GM23338 (cell line): ENCODE measurements at regions not wholly inside any gene's neighbourhood (a gene's known extent, or its start where the extent isn't known, plus 50 kb on each side); places are given as distances from the start of the nearest gene placed in this dataset.

Experiments
- ATAC-seq: fragments of 200-7000 bp; cut with Tn5 transposase; 3 replicates; pipeline ENCODE4 v1.9.1; 2020
- DNase-seq: peaks from one replicate; pipeline ENCODE4 v3.0.0-alpha.2; 2015; ENCODE audit warnings: low spot score
- H2AFZ ChIP-seq: fragments of 200-600 bp; sonication (generic); 2 replicates; pipeline ENCODE4 v1.8.0; 2016; ENCODE audit warnings: antibody characterized with exemption, mild to moderate bottlenecking, moderate library complexity
- H3F3A ChIP-seq: fragments of 200-600 bp; sonication (generic); replicated peaks from 2 replicates; pipeline ENCODE4 v1.8.0; 2017; ENCODE audit warnings: antibody characterized with exemption, mixed run types, low read depth
- H3K27ac ChIP-seq: fragments of 200-600 bp; sonication (generic); 2 replicates; pipeline ENCODE4 v1.6.1; 2016; ENCODE audit warnings: low read depth
- H3K27me3 ChIP-seq: fragments of 200-600 bp; sonication (generic); 2 replicates; pipeline ENCODE4 v1.8.0; 2016; ENCODE audit warnings: mild to moderate bottlenecking, mixed run types, moderate library complexity; ENCODE audit not compliant: insufficient read depth
- H3K36me3 ChIP-seq: fragments of 200-600 bp; sonication (generic); 2 replicates; pipeline ENCODE4 v1.8.0; 2016; ENCODE audit warnings: mild to moderate bottlenecking; ENCODE audit not compliant: insufficient read depth
- H3K4me1 ChIP-seq: fragments of 200-600 bp; sonication (generic); 2 replicates; pipeline ENCODE4 v1.8.0; 2016; ENCODE audit warnings: mild to moderate bottlenecking, moderate library complexity; ENCODE audit not compliant: insufficient read depth
- H3K4me2 ChIP-seq: fragments of 200-600 bp; sonication (generic); 2 replicates; pipeline ENCODE4 v1.7.1; 2017; ENCODE audit warnings: mixed run types
- H3K4me3 ChIP-seq: fragments of 200-600 bp; sonication (generic); 2 replicates; pipeline ENCODE4 v1.6.1; 2016; ENCODE audit warnings: mixed run types
- H3K79me2 ChIP-seq: fragments of 200-600 bp; sonication (generic); replicated peaks from 2 replicates; pipeline ENCODE4 v1.8.0; 2017; ENCODE audit warnings: mild to moderate bottlenecking; ENCODE audit not compliant: insufficient read depth
- H3K9me2 ChIP-seq: fragments of 200-600 bp; sonication (generic); 2 replicates; pipeline ENCODE4 v1.8.0; 2017; ENCODE audit not compliant: insufficient read depth
- H4K20me1 ChIP-seq: fragments of 200-600 bp; sonication (generic); replicated peaks from 2 replicates; pipeline ENCODE4 v1.8.0; 2017; ENCODE audit warnings: mild to moderate bottlenecking; ENCODE audit not compliant: insufficient read depth
- H3K27ac Mint-ChIP-seq: 2 replicates; pipeline ENCODE4 v1.8.0; 2020; ENCODE audit warnings: inconsistent platforms, mild to moderate bottlenecking, moderate library complexity, mixed read lengths
- H3K27me3 Mint-ChIP-seq: 3 replicates; pipeline ENCODE4 v1.8.0; 2022; ENCODE audit warnings: low read depth, mild to moderate bottlenecking, moderate library complexity, mixed read lengths, inconsistent platforms; ENCODE audit not compliant: insufficient read depth, poor library complexity
- H3K36me3 Mint-ChIP-seq: 3 replicates; pipeline ENCODE4 v1.8.0; 2021; ENCODE audit warnings: low read depth, mild to moderate bottlenecking, inconsistent platforms, moderate library complexity, mixed read lengths
- H3K4me1 Mint-ChIP-seq: 3 replicates; pipeline ENCODE4 v1.8.0; 2020; ENCODE audit warnings: mild to moderate bottlenecking, inconsistent platforms, mixed read lengths
- H3K4me3 Mint-ChIP-seq: 3 replicates; pipeline ENCODE4 v1.8.0; 2021; ENCODE audit warnings: moderate library complexity, mild to moderate bottlenecking, inconsistent platforms, mixed read lengths
- H3K9me3 Mint-ChIP-seq: 3 replicates; pipeline ENCODE4 v1.8.0; 2020; ENCODE audit warnings: moderate library complexity, mild to moderate bottlenecking, inconsistent platforms, mixed read lengths
- CREB1 ChIP-seq: fragments of 250-450 bp; sonication (Bioruptor Pico); IDR thresholded peaks from 2 replicates; pipeline ENCODE4 v1.5.0; 2020; ENCODE audit warnings: low read depth, mild to moderate bottlenecking, moderate library complexity
- ETS1 ChIP-seq: IDR thresholded peaks from 2 replicates; pipeline ENCODE4 v1.6.1; 2016; ENCODE audit warnings: antibody characterized with exemption
- EZH2phosphoT487 ChIP-seq: fragments of 200-600 bp; sonication (generic); IDR thresholded peaks from one replicate; pipeline ENCODE4 v1.8.1; 2018; ENCODE audit warnings: antibody characterized with exemption; ENCODE audit not compliant: unreplicated experiment
- NANOG ChIP-seq: IDR thresholded peaks from 2 replicates; pipeline ENCODE4 v1.6.1; 2016; ENCODE audit warnings: antibody characterized with exemption, borderline replicate concordance
- POLR2AphosphoS5 ChIP-seq: IDR thresholded peaks from 2 replicates; pipeline ENCODE4 v1.6.1; 2016; ENCODE audit warnings: antibody characterized with exemption, low read depth
- REST ChIP-seq: IDR thresholded peaks from one replicate; pipeline ENCODE4 v1.6.1; 2018; ENCODE audit warnings: antibody characterized with exemption; ENCODE audit not compliant: unreplicated experiment
- STAT1 ChIP-seq: IDR thresholded peaks from one replicate; pipeline ENCODE4 v1.6.1; 2016; ENCODE audit warnings: antibody characterized with exemption; ENCODE audit not compliant: unreplicated experiment
- ZNF331 ChIP-seq: fragments of 250-450 bp; sonication (Bioruptor Pico); IDR thresholded peaks from 2 replicates; pipeline ENCODE4 v1.5.0; 2020; ENCODE audit warnings: low read depth, mild to moderate bottlenecking, moderate library complexity

- H2AFZ ChIP-seq, result no peak overlapping the region
- Mint-ChIP-seq H3K27ac (no peak overlapping the region), H3K9me3 (no peaks in the 10 kb centered on the region), H3K4me1 (no peaks in the 10 kb centered on the region), H3K27me3 (no peaks in the 10 kb centered on the region), H3K4me3 (no peak overlapping the region), H3K36me3 (no peaks in the 10 kb centered on the region)
- H3K79me2 ChIP-seq, result no peaks in the 10 kb centered on the region
- H3K9me2 ChIP-seq, result no peaks in the 10 kb centered on the region; the same call in 1 of the 2 replicates
- H3K4me3 ChIP-seq, result no peak overlapping the region
- no peaks in the 10 kb centered on the region for H3F3A ChIP-seq
- no peak for DNase-seq
- H3K36me3 ChIP-seq, result no peaks in the 10 kb centered on the region
- TF ChIP-seq POLR2AphosphoS5, result no peak
- no peak for TF ChIP-seq NANOG
- no peaks in the 10 kb centered on the region for H3K4me1 ChIP-seq
- no peak overlapping the region for H3K4me2 ChIP-seq
- ATAC-seq, result no peak
- no peaks in the 10 kb centered on the region for H3K27me3 ChIP-seq
- no peaks in the 10 kb centered on the region for H4K20me1 ChIP-seq
- H3K27ac ChIP-seq, result no peak overlapping the region
These were observed 97.9 kb upstream of the FZD8 start for GRCh38 chr10:35739998-35740397.

- Mint-ChIP-seq H3K9me3 (no peaks in the 10 kb centered on the region), H3K27ac (no peak overlapping the region), H3K4me3 (no peak overlapping the region), H3K27me3 (no peaks in the 10 kb centered on the region), H3K36me3 (no peaks in the 10 kb centered on the region), H3K4me1 (no peaks in the 10 kb centered on the region)
- no peak overlapping the region for H3K27ac ChIP-seq
- peak overlapping the region; percentile 19; the same call in 1 of the 2 replicates for H2AFZ ChIP-seq
- H3F3A ChIP-seq, result no peaks in the 10 kb centered on the region
- no peaks in the 10 kb centered on the region for H4K20me1 ChIP-seq
- H3K36me3 ChIP-seq, result no peaks in the 10 kb centered on the region
- H3K79me2 ChIP-seq, result no peaks in the 10 kb centered on the region
- H3K4me2 ChIP-seq, result no peak overlapping the region
- no peak for TF ChIP-seq CREB1 (CRISPR knock-in tag)
- no peak for TF ChIP-seq STAT1
- TF ChIP-seq REST, result no peak
- TF ChIP-seq EZH2phosphoT487, result no peak
- no peak for TF ChIP-seq ZNF331 (CRISPR knock-in tag)
- TF ChIP-seq ETS1, result no peak
- DNase-seq (no peak), ATAC-seq (no peak)
- no peaks in the 10 kb centered on the region for H3K4me1 ChIP-seq
- no peaks in the 10 kb centered on the region for H3K27me3 ChIP-seq
- H3K4me3 ChIP-seq, result no peak overlapping the region
- H3K9me2 ChIP-seq, result no peaks in the 10 kb centered on the region; the same call in 1 of the 2 replicates
These were observed 93.3 kb upstream of the FZD8 start for GRCh38 chr10:35735412-35735811.
